ENCODE measurements at regions not wholly inside any gene's neighbourhood (a gene's known extent, or its start where the extent isn't known, plus 50 kb on each side); places are given as distances from the start of the nearest gene placed in this dataset.
"Not testable (repeated sequence)": the region's sequence is repeated elsewhere in the genome, so short reads cannot be mapped to it uniquely, and the experiment has no call there.

DNA sequence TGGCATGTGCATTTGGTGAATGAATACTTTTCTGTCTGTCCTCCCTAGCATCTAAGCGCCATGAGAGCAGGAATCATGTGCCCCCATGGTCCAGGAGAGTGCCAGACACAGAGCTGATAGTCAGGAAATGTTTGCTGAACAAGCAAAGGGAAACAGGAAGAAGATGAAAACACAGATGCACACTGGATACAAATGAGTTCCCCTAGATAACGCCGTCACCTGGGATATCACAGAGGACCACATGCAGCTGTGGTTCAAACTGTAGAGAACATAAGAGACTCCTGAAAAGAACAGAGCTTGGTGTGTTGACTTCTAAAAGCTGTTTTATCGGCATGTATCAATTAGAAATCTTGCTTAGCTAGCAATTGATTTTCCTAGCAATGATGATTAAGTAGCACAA, 293.7 kb downstream of the BTBD3 start:
- DNase-seq = no peak

GRCh38 chr20:12217382-12217781, 299.7 kb downstream of the BTBD3 start:
- DNase-seq = peak; percentile 66

- no peak for DNase-seq
Observed at GRCh38 chr20:12219798-12220197, 302.1 kb downstream of the BTBD3 start.

DNA sequence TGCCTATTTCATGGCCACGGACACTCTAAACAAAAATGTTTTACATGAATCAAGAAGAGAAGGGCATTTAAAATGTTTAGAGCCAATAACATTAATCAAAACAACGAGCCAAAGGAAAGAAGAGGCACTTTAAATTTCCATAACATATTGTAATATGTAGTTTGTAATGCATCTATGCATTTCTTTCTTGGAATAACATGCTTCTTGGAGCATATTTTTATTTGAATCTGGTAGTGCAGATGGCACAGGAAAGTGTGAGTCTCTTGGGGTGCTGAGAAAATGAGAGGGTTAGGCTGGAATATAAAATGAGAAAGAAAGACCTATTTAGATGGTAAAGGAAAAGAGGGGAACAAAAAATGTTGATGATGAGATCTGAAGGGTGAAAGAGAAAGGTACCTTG, 305.4 kb downstream of the BTBD3 start:
- no peak for DNase-seq

- DNase-seq = no peak
Observed at GRCh38 chr20:12225898-12226297, 308.2 kb downstream of the BTBD3 start.

GRCh38 chr20:12229891-12230290, 312.2 kb downstream of the BTBD3 start:
- DNase-seq = no peak

- DNase-seq = peak; percentile 79
Observed at GRCh38 chr20:12237772-12238171, 320.1 kb downstream of the BTBD3 start.

DNA sequence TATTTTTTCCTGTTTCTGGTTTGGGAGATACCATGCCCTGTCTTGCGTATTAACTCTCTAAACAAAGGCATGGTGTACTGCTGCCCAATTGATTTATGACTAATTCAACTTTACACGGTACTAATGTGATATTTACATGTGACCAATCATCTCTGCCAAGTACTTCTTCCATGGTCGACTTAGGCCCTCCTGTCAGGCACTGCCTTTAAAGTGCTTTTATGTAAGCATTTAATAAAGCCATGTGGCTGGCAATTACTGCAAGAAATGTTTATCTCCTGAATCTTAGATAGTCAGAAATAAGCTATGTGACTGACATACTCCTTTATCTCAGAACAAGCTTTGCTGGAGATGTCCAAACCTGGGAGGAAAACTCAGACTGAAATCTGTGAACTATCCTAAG, 323.4 kb downstream of the BTBD3 start:
- no peak for DNase-seq

DNA sequence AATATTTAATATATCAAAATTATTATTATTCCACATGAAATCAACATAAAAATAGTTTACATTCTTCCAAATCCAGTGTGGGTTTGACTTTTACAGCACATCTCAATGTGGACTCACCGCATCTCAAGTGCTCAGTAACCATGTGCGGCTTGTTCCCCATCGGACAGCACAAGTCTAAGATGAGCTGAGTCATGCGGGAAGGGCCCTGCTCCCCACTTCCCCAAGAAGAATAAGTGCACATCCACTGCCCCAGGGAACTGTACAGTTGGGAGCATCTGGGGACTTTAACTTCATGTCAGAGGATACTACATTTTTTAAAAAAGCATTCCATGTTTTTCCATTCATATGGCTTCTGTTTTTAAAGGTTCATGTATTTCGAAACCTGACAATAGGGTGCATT, 325.6 kb downstream of the BTBD3 start:
- no peak for DNase-seq

GRCh38 chr20:12248481-12248880, 330.8 kb downstream of the BTBD3 start:
- no peak for DNase-seq

DNA sequence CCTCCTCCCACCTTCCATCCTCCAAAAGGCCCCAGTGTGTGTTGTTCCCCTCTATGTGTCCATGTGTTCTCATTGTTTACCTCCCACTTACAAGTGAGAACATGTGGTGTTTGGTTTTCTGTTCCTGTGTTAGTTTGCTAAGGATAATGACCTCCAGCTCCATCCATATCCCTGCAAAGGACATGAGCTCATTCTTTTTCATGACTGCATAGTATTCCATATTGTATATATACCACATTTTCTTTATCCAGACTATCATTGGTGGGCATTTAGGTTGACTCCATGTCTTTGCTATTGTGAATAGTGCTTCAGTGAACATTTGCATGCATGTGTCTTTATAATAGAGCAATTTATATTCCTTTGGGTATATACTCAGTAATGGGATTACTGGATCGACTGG, 333.0 kb downstream of the BTBD3 start:
- not testable (repeated sequence) for DNase-seq

- DNase-seq = peak; percentile 77
Observed at GRCh38 chr20:12252793-12253192, 335.1 kb downstream of the BTBD3 start.

DNA sequence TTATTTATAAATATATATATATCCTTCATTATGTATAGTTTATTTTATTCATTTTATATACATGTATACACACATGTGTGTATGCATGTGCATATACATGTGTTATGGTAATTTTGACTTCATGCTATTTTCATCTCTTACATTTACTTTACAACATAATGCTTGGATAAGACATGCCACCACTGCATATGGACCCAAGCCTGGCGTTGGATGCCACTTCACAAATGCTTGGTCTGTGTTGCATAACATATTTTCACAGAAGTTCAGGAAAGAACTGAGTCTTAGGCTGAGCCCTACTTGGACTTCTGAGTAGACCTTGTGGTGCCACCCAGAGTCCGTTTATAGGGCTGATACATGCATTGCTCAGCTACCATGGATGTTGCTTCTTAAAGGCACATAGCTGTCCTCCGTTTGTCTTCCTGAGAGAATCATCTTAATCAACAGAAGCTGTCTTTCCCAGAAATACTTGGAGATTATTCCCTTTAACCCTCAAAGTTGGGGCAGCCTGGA, 337.8 kb downstream of the BTBD3 start:
- no peak for DNase-seq

DNA sequence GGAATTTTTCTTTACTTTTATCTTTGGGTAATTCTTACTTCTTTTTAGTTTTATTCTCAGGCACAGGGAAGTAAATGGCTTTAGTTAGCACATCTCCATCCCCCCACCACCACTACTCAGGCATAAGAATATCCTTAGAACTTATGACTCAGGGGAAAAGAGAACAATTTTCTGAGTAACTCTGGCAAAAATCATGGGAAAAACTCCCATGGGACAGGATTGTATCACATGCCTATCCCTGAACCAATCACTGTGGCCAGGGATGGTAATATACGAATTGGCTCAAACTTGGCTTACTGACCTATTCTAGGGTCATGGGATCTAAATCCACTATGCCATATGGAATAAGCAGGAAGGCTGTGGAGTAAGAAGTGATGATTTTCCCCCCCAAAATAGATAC, 339.1 kb downstream of the BTBD3 start:
- DNase-seq = peak; percentile 36

DNA sequence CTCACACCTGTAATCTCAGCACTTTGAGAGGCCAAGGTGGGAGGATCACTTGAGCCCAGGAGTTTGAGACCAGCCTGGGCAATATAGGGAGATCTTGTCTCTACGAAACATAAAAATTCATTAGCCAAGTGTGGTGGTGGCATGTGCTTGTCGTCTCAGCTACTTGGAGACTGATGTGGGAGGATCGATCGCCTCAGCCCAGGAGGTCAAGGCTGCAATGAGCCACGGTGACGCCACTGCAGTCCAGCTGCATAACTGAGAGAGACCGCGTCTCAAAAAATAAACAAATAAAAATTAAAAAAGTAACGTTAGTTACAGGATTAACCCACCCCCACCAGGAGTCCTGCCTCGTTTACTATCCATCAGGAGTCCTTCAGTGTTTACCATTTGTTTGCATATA, 345.1 kb downstream of the BTBD3 start:
- no peak for DNase-seq

- DNase-seq = no peak
Observed at GRCh38 chr20:12264711-12265110, 347.0 kb downstream of the BTBD3 start.

GRCh38 chr20:12265662-12266061, 348.0 kb downstream of the BTBD3 start:
- no peak for DNase-seq

DNA sequence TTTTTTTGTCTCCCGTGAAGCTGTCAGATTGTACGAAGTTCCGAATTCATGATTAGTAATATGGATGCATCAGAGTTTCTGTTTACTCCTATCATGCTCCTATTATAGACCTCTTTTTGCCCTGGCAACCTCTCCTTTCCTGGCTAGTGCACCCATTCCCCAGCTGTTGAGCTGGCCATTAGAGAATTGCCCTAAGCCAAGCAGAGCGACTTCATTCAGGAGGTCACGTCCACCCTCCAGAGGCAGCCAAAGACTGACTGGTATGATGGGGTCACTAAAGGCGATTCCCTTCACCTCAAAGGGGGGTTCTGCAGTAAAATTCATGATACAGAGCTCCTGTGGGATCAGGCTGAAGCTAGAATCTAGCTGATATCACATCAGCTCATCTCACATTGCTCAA, 351.9 kb downstream of the BTBD3 start:
- no peak for DNase-seq

DNA sequence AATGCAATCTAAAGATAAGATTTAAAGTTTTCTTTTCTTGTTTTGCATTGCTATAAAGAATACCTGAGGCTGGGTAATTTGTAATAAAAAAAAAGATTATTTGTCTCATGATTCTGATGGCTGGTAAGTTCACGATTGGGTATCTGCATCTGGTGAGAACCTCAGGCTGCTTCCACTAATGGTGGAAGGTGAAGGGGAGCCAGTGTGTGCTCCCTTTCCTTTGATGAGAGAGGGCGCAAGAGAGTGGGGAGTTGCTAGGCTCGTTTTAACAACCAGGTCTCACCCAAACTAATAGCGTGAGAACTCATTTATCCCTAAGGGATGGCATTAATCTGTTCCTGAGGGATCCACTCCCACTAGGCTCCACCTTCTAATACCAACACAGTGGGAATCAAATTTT, 353.2 kb downstream of the BTBD3 start:
- no peak for DNase-seq

DNA sequence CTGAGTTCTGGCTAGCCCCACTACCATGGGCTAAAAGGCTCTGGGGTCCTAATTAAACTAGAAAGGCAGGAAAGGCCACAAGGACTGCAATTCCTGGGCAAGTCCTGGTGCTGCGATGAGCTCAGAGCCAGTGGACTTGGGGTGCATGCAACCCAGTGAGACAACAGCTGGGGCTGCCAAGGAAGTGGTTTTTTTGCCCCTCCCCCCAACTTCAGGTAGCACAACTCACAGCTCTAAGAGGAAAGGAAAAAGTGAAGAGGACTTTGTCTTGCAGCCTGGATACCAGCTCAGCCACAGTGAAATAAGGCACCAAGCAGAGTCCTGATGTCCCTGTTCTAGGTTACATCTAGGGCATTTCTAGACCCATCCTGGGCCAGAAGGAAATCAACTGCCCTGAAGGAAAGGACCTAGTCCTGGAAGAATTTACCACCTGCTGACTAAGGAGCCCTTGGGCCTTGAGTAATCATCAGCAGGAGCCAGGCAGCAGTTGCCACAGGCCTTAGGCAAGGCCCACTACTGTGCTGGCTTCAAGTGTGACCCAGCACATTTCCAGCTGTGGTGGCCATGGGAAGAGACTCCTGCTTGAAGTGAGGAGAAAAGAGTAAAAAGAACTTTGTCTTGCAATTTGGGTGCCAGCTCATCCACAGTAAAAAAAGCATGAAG, 358.4 kb downstream of the BTBD3 start:
- DNase-seq = no peak

GRCh38 chr20:12287575-12287974, 369.9 kb downstream of the BTBD3 start:
- no peak for DNase-seq

DNA sequence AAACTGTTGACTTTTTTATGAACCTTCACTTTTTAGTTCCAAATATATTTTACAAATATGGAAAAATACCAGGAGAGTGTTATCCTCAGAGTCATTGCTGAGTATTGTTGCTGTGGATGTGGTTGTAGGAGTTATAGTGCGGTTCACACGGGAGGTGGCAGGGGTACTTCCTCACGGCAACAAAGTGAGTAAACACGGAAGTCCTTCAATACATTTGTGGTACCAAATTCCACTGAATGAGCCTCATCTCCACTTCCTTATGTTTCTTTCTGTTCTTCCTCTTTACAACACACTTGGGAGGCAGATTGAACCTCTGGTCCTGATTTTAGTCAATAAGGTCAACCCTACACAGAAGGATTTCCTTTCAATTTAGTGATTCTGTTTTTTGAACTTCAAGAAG, 371.8 kb downstream of the BTBD3 start:
- no peak for DNase-seq

DNA sequence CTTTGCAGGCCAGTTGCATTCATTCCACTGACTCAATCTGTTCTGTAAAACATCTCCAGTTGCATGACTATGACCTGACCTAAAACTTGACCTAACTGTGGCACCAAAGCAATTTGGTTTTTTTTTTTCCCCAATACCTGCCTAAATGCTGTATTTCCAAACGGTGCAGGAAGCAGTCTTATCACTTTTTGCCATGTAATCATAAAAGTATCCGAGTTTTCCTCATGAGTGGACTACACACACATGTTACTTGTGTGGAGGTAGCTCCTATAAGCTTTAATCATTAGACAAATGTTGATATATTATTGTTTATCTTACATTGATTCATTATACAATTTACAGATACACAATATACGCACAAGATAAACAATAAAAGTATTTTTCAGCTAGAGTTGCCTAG, 373.7 kb downstream of the BTBD3 start:
- DNase-seq = no peak

GRCh38 chr20:12293900-12294299, 376.2 kb downstream of the BTBD3 start:
- DNase-seq = no peak

DNA sequence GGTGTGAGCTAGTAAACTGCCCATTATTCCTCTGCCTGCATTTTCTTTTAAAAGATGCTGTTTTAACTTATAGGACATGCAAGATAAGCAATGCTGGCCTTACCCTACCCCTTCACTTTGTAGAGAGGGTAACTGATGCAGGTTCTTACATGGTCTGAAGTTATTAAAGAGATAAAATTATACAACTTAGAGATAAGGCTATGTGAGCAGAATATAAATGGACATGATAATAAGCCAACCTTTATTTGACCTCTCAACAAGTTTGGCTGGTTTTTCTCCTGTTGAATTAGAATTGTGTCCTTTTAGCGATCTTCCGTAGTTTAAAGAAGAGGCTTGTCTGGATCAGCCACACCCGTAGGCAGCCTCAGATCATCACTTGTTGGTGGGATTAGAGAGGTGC, 377.0 kb downstream of the BTBD3 start:
- DNase-seq = no peak

All from fibroblast of skin of right quadriceps (primary cell).